Activated gamma-delta T cell treated with anti-CD3 and anti-CD28 coated beads, Interleukin-2, amount 50 U/mL, for 16 hours (primary cell): ENCODE measurements at regions not wholly inside any gene's neighbourhood (a gene's known extent, or its start where the extent isn't known, plus 50 kb on each side); places are given as distances from the start of the nearest gene placed in this dataset.

Experiments used
- DNase-seq: peaks from one replicate; pipeline ENCODE4 v3.0.0-alpha.2; 2020; ENCODE audit warnings: low read depth

- no peak for DNase-seq
Observed at GRCh38 chr15:89421219-89421618, 75.2 kb downstream of the RHCG start.

- DNase-seq = no peak
Observed at GRCh38 chr15:89419370-89419984, 76.9 kb downstream of the RHCG start.

GRCh38 chr15:89417206-89417725, 79.1 kb downstream of the RHCG start:
- no peak for DNase-seq

GRCh38 chr15:89416339-89417183, 79.8 kb downstream of the RHCG start:
- peak; percentile 43 for DNase-seq

- DNase-seq = no peak
Observed at GRCh38 chr15:89414571-89414970, 79.9 kb upstream of the POLG start.

- no peak for DNase-seq
Observed at GRCh38 chr15:89413877-89414276, 79.3 kb upstream of the POLG start.

GRCh38 chr15:89412905-89413411, 78.3 kb upstream of the POLG start:
- no peak for DNase-seq

GRCh38 chr15:89410039-89410435, 75.4 kb upstream of the POLG start:
- no peak for DNase-seq

- DNase-seq = no peak
Observed at GRCh38 chr15:89409184-89410038, 74.8 kb upstream of the POLG start.

- no peak for DNase-seq
Observed at GRCh38 chr15:89408372-89409183, 74.0 kb upstream of the POLG start.

GRCh38 chr15:89406940-89407607, 72.5 kb upstream of the POLG start:
- DNase-seq = no peak

- DNase-seq = no peak
Observed at GRCh38 chr15:89406218-89406939, 71.8 kb upstream of the POLG start.

GRCh38 chr15:89405494-89405893, 70.9 kb upstream of the POLG start:
- no peak for DNase-seq

GRCh38 chr15:89404023-89404422, 69.4 kb upstream of the POLG start:
- DNase-seq = no peak

GRCh38 chr15:89402518-89402805, 67.8 kb upstream of the POLG start:
- no peak for DNase-seq

GRCh38 chr15:89401631-89402517, 67.2 kb upstream of the POLG start:
- DNase-seq = no peak

- DNase-seq = no peak
Observed at GRCh38 chr15:89400782-89401545, 66.3 kb upstream of the POLG start.

- no peak for DNase-seq
Observed at GRCh38 chr15:89400116-89400781, 65.6 kb upstream of the POLG start.
